ENCODE measurements at regions not wholly inside any gene's neighbourhood (a gene's known extent, or its start where the extent isn't known, plus 50 kb on each side); places are given as distances from the start of the nearest gene placed in this dataset.

DNA sequence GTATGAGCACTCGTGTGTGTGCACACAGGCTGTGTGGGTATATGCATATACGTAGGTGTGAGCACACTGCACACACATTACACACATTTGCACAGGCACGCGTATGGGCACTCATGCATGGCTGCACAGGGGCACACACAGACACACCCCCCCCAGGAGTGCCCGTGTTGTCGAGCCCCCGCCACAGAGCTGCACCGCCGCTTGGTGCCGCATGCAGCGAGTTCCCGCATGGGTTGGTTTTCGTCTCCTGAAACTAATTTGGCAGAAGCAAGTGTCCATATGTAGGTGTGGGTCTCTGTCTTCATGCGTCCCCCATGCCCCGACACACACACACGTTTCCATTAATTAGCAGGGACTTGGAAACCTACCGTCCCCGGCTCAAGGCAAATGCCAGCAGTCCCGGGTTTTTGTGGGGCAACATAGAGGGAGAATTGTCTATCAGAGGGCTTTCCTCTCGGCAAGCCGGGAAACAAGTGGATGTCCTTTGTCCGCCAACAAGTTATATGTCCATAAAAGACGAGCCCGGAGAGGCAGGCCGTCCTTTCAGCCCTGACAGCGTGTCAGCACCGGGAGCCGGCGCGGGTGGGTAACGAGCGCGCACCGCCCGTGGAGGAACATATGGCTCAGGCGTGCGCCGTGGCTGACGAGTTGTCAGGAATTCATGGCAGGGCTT, 1291.7 kb downstream of the BRD1 start:
- no peak for TF ChIP-seq POLR2A (IDR thresholded peaks at IDR 0.05; ENCODE audit: low read depth, low read length)
- no peak for TF ChIP-seq MXI1 (IDR thresholded peaks at IDR 0.05; ENCODE audit: borderline replicate concordance, low read depth, low read length)
- TF ChIP-seq SMC3 (IDR thresholded peaks at IDR 0.05; ENCODE audit: low read depth, low read length), result no peak
- TF ChIP-seq BHLHE40 (IDR thresholded peaks at IDR 0.05; ENCODE audit: low read depth, low read length), result no peak
- TF ChIP-seq CTCF (conservative IDR thresholded peaks at IDR 0.05; ENCODE audit: low read depth, low read length), result no peak
- TF ChIP-seq, protein P1, sequence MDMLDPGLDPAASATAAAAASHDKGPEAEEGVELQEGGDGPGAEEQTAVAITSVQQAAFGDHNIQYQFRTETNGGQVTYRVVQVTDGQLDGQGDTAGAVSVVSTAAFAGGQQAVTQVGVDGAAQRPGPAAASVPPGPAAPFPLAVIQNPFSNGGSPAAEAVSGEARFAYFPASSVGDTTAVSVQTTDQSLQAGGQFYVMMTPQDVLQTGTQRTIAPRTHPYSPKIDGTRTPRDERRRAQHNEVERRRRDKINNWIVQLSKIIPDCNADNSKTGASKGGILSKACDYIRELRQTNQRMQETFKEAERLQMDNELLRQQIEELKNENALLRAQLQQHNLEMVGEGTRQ (IDR thresholded peaks at IDR 0.05; ENCODE audit: low read depth, low read length), result no peak
- TF ChIP-seq RCOR1 (IDR thresholded peaks at IDR 0.05; ENCODE audit: insufficient replicate concordance, low read length), result no peak
- TF ChIP-seq RFX5 (IDR thresholded peaks at IDR 0.05; ENCODE audit: low read depth, low read length), result no peak
- TF ChIP-seq CEBPB (IDR thresholded peaks at IDR 0.05; ENCODE audit: low read depth, low read length), result no peak
- no peak for TF ChIP-seq CHD1 (IDR thresholded peaks at IDR 0.05; ENCODE audit: low read depth, low read length)

Data from IMR-90 (cell line).